ENCODE measurements at regions not wholly inside any gene's neighbourhood (a gene's known extent, or its start where the extent isn't known, plus 50 kb on each side); places are given as distances from the start of the nearest gene placed in this dataset.

DNA sequence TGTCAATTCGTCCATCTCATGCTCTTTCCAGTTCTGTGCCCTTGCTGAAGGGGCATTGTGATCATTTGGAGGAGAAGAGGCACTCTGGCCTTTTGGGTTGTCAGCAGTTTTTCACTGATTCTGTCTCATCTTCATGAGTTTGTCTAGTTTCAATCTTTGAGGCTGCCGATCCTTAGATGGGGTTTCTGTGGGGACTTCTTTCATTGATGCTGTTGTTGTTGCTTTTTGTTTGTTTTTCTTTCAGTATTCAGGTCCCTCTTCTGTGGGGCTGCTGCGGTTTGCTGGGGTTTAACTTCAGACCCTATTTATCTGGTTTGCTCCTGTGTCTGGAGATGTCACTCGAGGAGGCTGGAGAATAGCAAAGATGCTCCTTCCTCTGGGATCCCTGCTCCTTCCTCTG is 224.3 kb downstream of the JRKL start:
- DNase-seq (ENCODE audit: low spot score), result no peak

DNA sequence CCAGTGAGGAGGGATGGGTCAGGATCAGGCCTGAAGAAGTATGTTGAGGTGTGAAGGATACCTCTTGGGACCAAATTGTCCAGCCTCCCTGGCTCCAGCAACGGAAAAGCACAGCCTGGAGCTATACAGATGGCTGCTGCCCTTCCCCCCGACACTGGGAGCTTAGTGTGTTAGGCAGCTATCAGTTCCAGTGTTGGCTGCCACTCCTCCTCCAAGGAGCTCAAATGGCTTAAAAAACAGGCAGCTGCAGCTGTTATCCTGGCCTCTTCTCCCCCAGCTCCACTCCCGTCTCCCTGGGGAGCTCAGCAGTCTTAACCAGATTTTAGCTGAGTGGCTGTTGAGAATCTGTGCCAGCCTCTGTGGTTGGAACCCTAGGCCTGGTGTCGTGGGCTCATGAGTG is 225.0 kb downstream of the JRKL start:
- DNase-seq (ENCODE audit: low spot score), result no peak

- DNase-seq (ENCODE audit: low spot score), result no peak
Observed at GRCh38 chr11:96620464-96621044, 230.7 kb downstream of the JRKL start.

GRCh38 chr11:96621161-96621560 is 231.3 kb downstream of the JRKL start:
- DNase-seq (ENCODE audit: low spot score), result no peak

GRCh38 chr11:96622026-96622634 is 232.3 kb downstream of the JRKL start:
- DNase-seq (ENCODE audit: low spot score), result no peak

DNA sequence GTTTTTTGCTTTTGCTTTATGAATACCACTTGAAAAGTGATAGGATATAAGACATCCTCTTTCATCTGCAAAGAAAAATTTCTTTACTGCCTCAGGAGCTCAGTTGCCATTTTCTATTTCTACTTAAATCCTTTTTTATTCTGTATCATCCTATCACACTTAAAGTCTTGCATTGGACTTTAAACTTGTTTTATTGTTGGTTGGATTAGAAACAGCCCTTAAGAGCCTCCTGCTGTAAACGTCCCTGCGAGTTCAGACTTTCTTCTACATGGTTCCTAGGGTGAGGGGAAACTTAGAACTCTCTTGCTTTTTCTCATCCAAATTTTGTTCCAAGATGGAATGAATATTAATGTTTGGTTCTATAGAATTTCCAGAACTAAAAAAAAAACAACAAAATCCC is 234.3 kb downstream of the JRKL start:
- DNase-seq (ENCODE audit: low spot score), result no peak

DNA sequence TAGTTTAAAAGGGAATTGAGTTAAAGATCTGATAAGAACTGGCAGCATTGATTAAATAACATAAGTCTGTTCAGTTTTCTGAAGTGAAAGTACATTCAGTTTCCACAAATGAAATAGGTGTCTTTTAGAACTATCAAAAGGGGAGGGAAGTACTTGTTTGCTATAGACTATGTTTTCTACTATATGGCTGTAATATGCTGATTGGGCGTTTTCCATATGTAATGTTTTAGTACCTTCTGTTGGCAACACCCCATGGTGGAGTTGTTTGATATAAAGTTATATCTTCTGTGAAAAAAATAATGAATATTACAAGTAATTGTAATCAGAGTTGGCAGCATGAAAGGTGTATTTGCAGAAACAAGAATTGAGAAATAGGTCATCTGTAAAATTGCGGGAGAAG is 237.6 kb downstream of the JRKL start:
- DNase-seq (ENCODE audit: low spot score), result no peak

- DNase-seq (ENCODE audit: low spot score), result no peak
Observed at GRCh38 chr11:96635655-96636054, 245.8 kb downstream of the JRKL start.

- DNase-seq (ENCODE audit: low spot score), result no peak
Observed at GRCh38 chr11:96641261-96641660, 251.4 kb downstream of the JRKL start.

DNA sequence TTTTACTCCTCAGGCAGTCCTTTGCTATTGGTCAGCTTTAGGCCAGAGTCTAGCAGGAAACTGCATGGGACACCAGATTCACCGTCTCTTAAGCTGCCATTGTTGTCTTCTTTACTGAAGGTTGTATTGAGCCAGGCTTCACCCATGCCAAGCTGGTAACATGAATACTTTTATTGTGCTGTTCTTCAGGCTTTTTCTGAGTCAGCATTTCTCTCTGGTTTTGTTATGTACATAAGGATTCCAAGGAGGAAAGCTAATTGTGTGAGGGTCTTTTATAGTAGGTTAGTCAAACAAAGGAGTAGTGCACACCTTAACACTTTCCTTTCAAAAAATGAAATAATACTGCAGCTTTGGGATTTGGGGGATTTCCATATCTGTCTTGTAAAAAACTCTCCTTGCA is 252.8 kb downstream of the JRKL start:
- DNase-seq (ENCODE audit: low spot score), result no peak

DNA sequence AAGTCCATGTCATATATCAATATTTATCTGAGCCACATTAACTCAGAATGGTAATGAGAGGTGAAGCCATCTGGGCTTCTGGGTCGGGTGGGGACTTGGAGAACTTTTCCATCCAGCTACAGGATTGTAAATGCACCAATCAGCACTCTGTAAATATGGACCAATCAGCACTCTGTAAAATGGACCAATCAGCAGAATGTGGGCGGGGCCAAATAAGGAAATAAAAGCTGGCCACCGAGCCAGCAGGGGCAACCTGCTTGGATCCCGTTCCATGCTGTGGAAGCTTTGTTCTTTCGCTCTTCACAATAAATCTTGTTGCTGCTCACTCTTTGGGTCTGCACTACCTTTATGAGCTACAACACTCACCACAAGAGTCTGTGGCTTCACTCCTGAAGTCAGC is 253.4 kb downstream of the JRKL start:
- DNase-seq (ENCODE audit: low spot score), result no peak

DNA sequence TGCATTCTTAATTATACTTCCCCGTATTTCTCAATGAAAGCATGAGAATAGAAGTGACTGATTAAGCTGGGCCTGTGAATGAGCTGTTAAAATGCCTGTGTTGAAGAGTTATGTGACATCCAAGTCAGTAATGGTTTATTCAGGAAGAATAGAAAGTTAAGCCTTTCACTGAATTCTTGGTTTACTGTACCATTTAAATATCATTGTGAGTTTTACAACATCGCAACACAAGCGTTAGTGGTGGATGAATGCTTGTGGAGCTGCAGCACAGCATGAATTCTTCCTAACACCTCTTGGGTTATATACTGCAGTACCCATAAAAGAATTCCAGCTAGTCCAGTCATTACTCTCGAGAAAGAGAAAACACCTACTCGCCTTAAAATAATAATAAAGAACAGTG is 257.8 kb downstream of the JRKL start:
- DNase-seq (ENCODE audit: low spot score), result no peak

DNA sequence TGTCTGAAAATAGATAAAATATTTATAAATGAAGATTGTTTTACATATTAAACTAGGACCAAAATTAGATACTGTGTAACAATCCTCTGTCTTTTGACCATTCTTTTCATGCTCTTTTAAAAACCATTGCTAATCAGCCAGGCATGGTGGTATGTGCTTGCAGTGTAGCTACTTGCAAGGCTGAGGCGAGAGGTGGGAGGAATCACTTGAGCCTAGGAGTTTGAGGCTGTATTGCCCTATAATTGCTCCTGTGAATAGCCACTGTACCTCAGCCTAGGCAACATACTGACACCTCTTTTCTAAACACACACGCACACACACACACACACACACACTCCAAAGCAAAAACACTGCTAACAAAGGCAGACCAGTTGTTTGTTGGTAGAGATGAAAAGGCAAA is 259.2 kb downstream of the JRKL start:
- no peak for DNase-seq (ENCODE audit: low spot score)

DNA sequence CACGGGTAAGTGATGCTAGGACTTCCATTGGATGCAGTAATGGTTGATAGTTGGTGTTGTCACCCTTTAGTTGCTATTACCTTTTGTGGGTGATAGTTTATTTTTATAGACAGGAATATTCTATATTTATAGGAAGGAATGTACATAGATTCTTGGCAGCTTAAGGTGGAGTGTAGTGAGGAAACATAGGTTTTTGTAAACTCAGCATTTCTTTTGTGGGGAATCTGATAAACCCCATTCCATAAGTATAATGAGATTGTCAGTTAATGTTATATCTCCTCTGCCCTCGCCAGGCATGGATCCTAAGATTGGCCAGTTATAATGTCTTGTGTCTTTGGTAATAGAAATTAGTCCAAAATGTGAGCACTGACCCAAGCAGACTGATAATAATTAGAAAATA is 262.7 kb downstream of the JRKL start:
- no peak for DNase-seq (ENCODE audit: low spot score)

GRCh38 chr11:96655474-96655873 is 265.7 kb downstream of the JRKL start:
- no peak for DNase-seq (ENCODE audit: low spot score)

DNA sequence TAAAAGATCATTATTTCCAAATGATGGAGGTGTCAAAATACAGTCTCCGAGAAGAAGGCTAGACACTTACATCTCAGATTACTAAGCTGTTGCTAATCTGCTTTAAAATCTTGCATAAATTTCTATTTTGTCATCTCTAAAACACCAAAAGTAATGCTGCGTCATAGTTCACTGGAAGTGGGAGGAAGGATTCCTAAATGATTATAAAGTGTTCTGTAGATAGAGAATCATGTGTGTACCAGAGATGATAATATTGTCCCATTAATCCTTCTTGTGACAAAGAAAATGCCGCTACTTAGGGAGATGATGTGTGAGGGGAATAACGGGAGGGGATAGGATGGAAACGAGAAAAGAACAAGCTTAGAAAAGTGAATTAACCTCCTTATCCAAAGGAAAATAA is 268.6 kb downstream of the JRKL start:
- no peak for DNase-seq (ENCODE audit: low spot score)

GRCh38 chr11:96664110-96664509 is 274.3 kb downstream of the JRKL start:
- no peak for DNase-seq (ENCODE audit: low spot score)

GRCh38 chr11:96680211-96681018 is 290.6 kb downstream of the JRKL start:
- DNase-seq (ENCODE audit: low spot score), result no peak

- DNase-seq (ENCODE audit: low spot score), result no peak
Observed at GRCh38 chr11:96681019-96681716, 291.4 kb downstream of the JRKL start.

- DNase-seq (ENCODE audit: low spot score), result no peak
Observed at GRCh38 chr11:96694338-96694737, 304.5 kb downstream of the JRKL start.

DNA sequence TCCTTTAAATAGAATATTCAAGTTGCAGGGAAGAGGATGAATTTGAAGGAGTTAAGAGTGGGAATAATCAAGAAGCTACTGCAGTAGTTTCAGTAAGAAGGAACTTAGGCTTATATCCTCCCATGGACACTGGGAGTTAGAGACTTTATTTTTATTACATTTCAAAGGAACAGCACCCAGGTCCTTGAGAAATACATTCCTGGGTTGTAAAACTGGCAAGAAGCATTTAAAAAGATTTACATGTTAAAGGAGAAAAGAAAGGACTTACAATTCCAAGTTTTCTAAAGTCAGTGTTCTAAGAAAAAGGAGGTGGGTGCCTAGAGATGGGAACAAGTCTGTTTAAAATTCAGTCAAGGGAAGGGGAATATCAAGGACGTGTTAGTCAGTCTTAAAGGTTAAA is 306.9 kb downstream of the JRKL start:
- DNase-seq (ENCODE audit: low spot score), result no peak

- DNase-seq (ENCODE audit: low spot score), result no peak
Observed at GRCh38 chr11:96697466-96697865, 307.7 kb downstream of the JRKL start.

- no peak for DNase-seq (ENCODE audit: low spot score)
Observed at GRCh38 chr11:96704847-96705246, 315.0 kb downstream of the JRKL start.

Measured in LoVo (cell line).